H1 (cell line): ENCODE measurements at regions not wholly inside any gene's neighbourhood (a gene's known extent, or its start where the extent isn't known, plus 50 kb on each side); places are given as distances from the start of the nearest gene placed in this dataset.

Experiments
- CTCF ChIA-PET: fragments of 300-600 bp; sonication (Branson Sonifier 250); formaldehyde crosslinking; loops from one replicate; lab custom pipeline; 2021; ENCODE audit not compliant: partially characterized antibody; lab: Charles Lee
- POLR2A ChIA-PET: fragments of 300-600 bp; sonication (Branson Sonifier 250); formaldehyde crosslinking; loops from one replicate; lab custom pipeline; 2021; ENCODE audit warnings: inconsistent platforms; ENCODE audit not compliant: partially characterized antibody; lab: Charles Lee
- DNase-seq, 2 experiments: peaks; one replicate each; pipeline versions ENCODE4 v3.0.0 to v3.0.0-alpha.2; 2010 to 2022; ENCODE audit warnings: low spot score in 2 of 2, low read depth in 1 of 2, mixed read lengths in 1 of 2
- FAIRE-seq: peaks from 2 replicates; lab custom pipeline; 2011; peaks lifted over from hg19 to GRCh38; lab: Jason Lieb, UNC
- H2AFZ ChIP-seq: 2 replicates; pipeline ENCODE4 v1.8.1; 2012; ENCODE audit warnings: low read length, inconsistent platforms
- H2AK5ac ChIP-seq: 2 replicates; pipeline ENCODE4 v1.6.1; 2013; ENCODE audit warnings: low read depth, low read length
- H2BK120ac ChIP-seq: replicated peaks from 2 replicates; pipeline ENCODE3; 2013; ENCODE audit warnings: low read depth, low read length, inconsistent platforms
- H2BK12ac ChIP-seq: 2 replicates; pipeline ENCODE4 v1.6.1; 2013; ENCODE audit warnings: low read depth, low read length
- H2BK15ac ChIP-seq: 2 replicates; pipeline ENCODE4 v1.6.1; 2013; ENCODE audit warnings: low read length
- H2BK20ac ChIP-seq: 2 replicates; pipeline ENCODE4 v1.6.1; 2013; ENCODE audit warnings: low read length
- H2BK5ac ChIP-seq: 2 replicates; pipeline ENCODE4 v1.6.1; 2013; ENCODE audit warnings: low read depth, low read length
- H3K14ac ChIP-seq: 2 replicates; pipeline ENCODE4 v1.6.1; 2013; ENCODE audit warnings: inconsistent platforms; ENCODE audit not compliant: insufficient read length
- H3K18ac ChIP-seq: 2 replicates; pipeline ENCODE4 v1.6.1; 2013; ENCODE audit warnings: low read length; ENCODE audit errors: extremely low read depth
- H3K23ac ChIP-seq: 2 replicates; pipeline ENCODE4 v1.6.1; 2013; ENCODE audit warnings: inconsistent platforms; ENCODE audit not compliant: insufficient read length
- H3K23me2 ChIP-seq: 2 replicates; pipeline ENCODE4 v1.6.1; 2013; ENCODE audit warnings: low read depth, low read length
- H3K27ac ChIP-seq: 2 replicates; pipeline ENCODE4 v1.6.1; 2011; ENCODE audit warnings: low read depth, low read length, inconsistent platforms
- H3K27me3 ChIP-seq, 4 experiments: replicated peaks in 1 of 4; 1 replicate in 1 of 4; 2 replicates in 3 of 4; pipeline versions ENCODE4 v1.6.1 to v1.8.1; 2011 to 2013; ENCODE audit warnings: low read length in 3 of 4, mild to moderate bottlenecking in 3 of 4, inconsistent platforms in 2 of 4, mixed read lengths in 2 of 4, moderate library complexity in 1 of 4; ENCODE audit not compliant: control insufficient read depth in 3 of 4, insufficient read depth in 3 of 4; ENCODE audit errors: extremely low read depth in 1 of 4
- H3K36me3 ChIP-seq, 4 experiments: 2 replicates each; pipeline versions ENCODE4 v1.6.1 to v1.8.1; 2011 to 2013; ENCODE audit warnings: mild to moderate bottlenecking in 4 of 4, low read length in 3 of 4, moderate library complexity in 2 of 4, control low read depth in 1 of 4, inconsistent platforms in 1 of 4; ENCODE audit not compliant: insufficient read depth in 4 of 4, control insufficient read depth in 2 of 4
- H3K4ac ChIP-seq: replicated peaks from 2 replicates; pipeline ENCODE3; 2013; ENCODE audit warnings: low read length, low read depth, mixed read lengths, inconsistent platforms; ENCODE audit not compliant: insufficient read length
- H3K4me1 ChIP-seq, 4 experiments: replicated peaks in 1 of 4; 1 replicate in 1 of 4; 2 replicates in 3 of 4; pipeline versions ENCODE4 v1.6.1 to v1.8.1; 2011 to 2013; ENCODE audit warnings: low read length in 3 of 4, inconsistent platforms in 2 of 4, mixed read lengths in 1 of 4; ENCODE audit not compliant: insufficient read depth in 4 of 4, control insufficient read depth in 3 of 4
- H3K4me2 ChIP-seq, 2 experiments: 2 replicates each; pipeline versions ENCODE4 v1.6.1 to v1.8.1; 2011 to 2013; ENCODE audit warnings: low read depth in 2 of 2, low read length in 2 of 2, control low read depth in 1 of 2, inconsistent platforms in 1 of 2, mild to moderate bottlenecking in 1 of 2; ENCODE audit not compliant: insufficient read depth in 1 of 2
- H3K4me3 ChIP-seq, 4 experiments: fragments of 200-600, 300-600 bp in 1 of 4; sonication (generic), shearing (Covaris generic), sonication (Bioruptor Twin) in 1 of 4; 2 replicates each; pipeline versions ENCODE4 v1.5.1 to v1.8.1; 2011 to 2016; ENCODE audit warnings: low read length in 4 of 4, low read depth in 3 of 4, control low read depth in 2 of 4, inconsistent platforms in 2 of 4, mild to moderate bottlenecking in 2 of 4, mixed read lengths in 1 of 4, moderate library complexity in 1 of 4; ENCODE audit not compliant: insufficient read depth in 2 of 4; ENCODE audit errors: extremely low read depth in 1 of 4
- H3K56ac ChIP-seq: replicated peaks from 2 replicates; pipeline ENCODE3; 2013; ENCODE audit warnings: low read depth, mild to moderate bottlenecking, mixed read lengths, low read length, inconsistent platforms; ENCODE audit not compliant: insufficient read length
- H3K79me1 ChIP-seq: 2 replicates; pipeline ENCODE4 v1.6.1; 2013; ENCODE audit warnings: low read depth, low read length, control low read depth
- H3K79me2 ChIP-seq, 2 experiments: 2 replicates each; pipeline versions ENCODE4 v1.6.1 to v1.8.1; 2012 to 2013; ENCODE audit warnings: low read length in 2 of 2, mild to moderate bottlenecking in 2 of 2, inconsistent platforms in 1 of 2; ENCODE audit not compliant: insufficient read depth in 2 of 2, control insufficient read depth in 1 of 2
- H3K9ac ChIP-seq, 4 experiments: replicated peaks in 1 of 4; 1 replicate in 1 of 4; 2 replicates in 3 of 4; pipeline versions ENCODE4 v1.6.1 to v1.8.1; 2011 to 2013; ENCODE audit warnings: low read depth in 3 of 4, low read length in 3 of 4, control low read depth in 2 of 4, mild to moderate bottlenecking in 2 of 4, moderate library complexity in 2 of 4, inconsistent platforms in 1 of 4; ENCODE audit errors: extremely low read depth in 1 of 4
- H3K9me3 ChIP-seq, 2 experiments: 2 replicates each; pipeline versions ENCODE4 v1.6.1 to v1.8.1; 2012 to 2013; ENCODE audit warnings: mild to moderate bottlenecking in 2 of 2, moderate library complexity in 2 of 2, control low read depth in 1 of 2, inconsistent platforms in 1 of 2, low read depth in 1 of 2, low read length in 1 of 2, mixed read lengths in 1 of 2; ENCODE audit not compliant: insufficient read depth in 2 of 2
- H4K20me1 ChIP-seq, 2 experiments: replicated peaks in 1 of 2; 2 replicates each; pipeline versions ENCODE3 to v1.8.1; 2011 to 2013; ENCODE audit warnings: inconsistent platforms in 2 of 2, low read length in 2 of 2, mild to moderate bottlenecking in 1 of 2; ENCODE audit not compliant: insufficient read depth in 2 of 2, control insufficient read depth in 1 of 2
- H4K5ac ChIP-seq: 2 replicates; pipeline ENCODE4 v1.6.1; 2013; ENCODE audit warnings: low read length, low read depth, mixed read lengths, inconsistent platforms; ENCODE audit not compliant: insufficient read length
- H4K8ac ChIP-seq: 2 replicates; pipeline ENCODE4 v1.8.0; 2013; ENCODE audit warnings: mild to moderate bottlenecking, moderate library complexity, low read length, inconsistent platforms; ENCODE audit not compliant: insufficient read depth; ENCODE audit errors: extremely low read depth
- H4K91ac ChIP-seq: replicated peaks from 2 replicates; pipeline ENCODE3; 2013; ENCODE audit warnings: low read length, mixed read lengths, inconsistent platforms; ENCODE audit not compliant: insufficient read length
- FOSL1 ChIP-seq: IDR thresholded peaks from 2 replicates; pipeline ENCODE4 v1.6.1; 2011; ENCODE audit warnings: mild to moderate bottlenecking, low read depth, low read length, moderate library complexity; ENCODE audit not compliant: insufficient read depth
- JUND ChIP-seq: IDR thresholded peaks from 2 replicates; pipeline ENCODE4 v1.6.1; 2011; ENCODE audit warnings: mild to moderate bottlenecking, improper control_type of control experiment, low read length
- KDM5A ChIP-seq: fragments of 200-600 bp; IDR thresholded peaks from 2 replicates; pipeline ENCODE4 v1.7.1; 2012; ENCODE audit warnings: mild to moderate bottlenecking, low read length, inconsistent platforms, mixed read lengths
- NANOG ChIP-seq: IDR thresholded peaks from 2 replicates; pipeline ENCODE4 v1.6.1; 2011; ENCODE audit warnings: low read length, low read depth, mild to moderate bottlenecking, inconsistent platforms; ENCODE audit not compliant: insufficient read depth, poor library complexity, severe bottlenecking
- RFX5 ChIP-seq: IDR thresholded peaks from 2 replicates; pipeline ENCODE4 v1.6.1; 2011; ENCODE audit warnings: low read depth, low read length, improper control_type of control experiment, borderline replicate concordance
- SP1 ChIP-seq: IDR thresholded peaks from 2 replicates; pipeline ENCODE4 v1.6.1; 2011; ENCODE audit warnings: low read depth, low read length
- TBP ChIP-seq: IDR thresholded peaks from 2 replicates; pipeline ENCODE4 v1.6.1; 2011; ENCODE audit warnings: low read depth, low read length, improper control_type of control experiment
- TEAD4 ChIP-seq: IDR thresholded peaks from 2 replicates; pipeline ENCODE4 v1.6.1; 2012; ENCODE audit warnings: low read depth, low read length, inconsistent platforms, mixed read lengths

GRCh38 chr13:90738881-90739280, 608.6 kb upstream of the MIR17HG start:
- Histone ChIP-seq H3K27ac (no peak overlapping the region), H2BK12ac (no peak overlapping the region), H3K14ac (no peak overlapping the region), H4K8ac (no peak overlapping the region), H3K27me3 (no peaks in the 10 kb centered on the region), H3K23ac (no peak overlapping the region), H3K9me3 (no peaks in the 10 kb centered on the region), H2BK5ac (no peak overlapping the region), H3K36me3 (no peaks in the 10 kb centered on the region), H3K4ac (no peak overlapping the region), H2AFZ (no peak overlapping the region), H4K20me1 (no peaks in the 10 kb centered on the region), H3K9ac (no peak overlapping the region), H3K18ac (no peak overlapping the region), H2BK120ac (no peak overlapping the region), H3K4me1 (no peaks in the 10 kb centered on the region), H3K56ac (no peak overlapping the region), H4K91ac (no peak overlapping the region), H3K79me2 (no peaks in the 10 kb centered on the region), H3K23me2 (no peaks in the 10 kb centered on the region), H3K4me2 (no peak overlapping the region), H2AK5ac (no peak overlapping the region), H4K5ac (no peak overlapping the region), H2BK15ac (no peak overlapping the region), H2BK20ac (no peak overlapping the region), H3K4me3 (no peak overlapping the region), H3K79me1 (no peaks in the 10 kb centered on the region)
- DNase-seq (no peak), FAIRE-seq (no peak)
- TF ChIP-seq TBP (no peak), TEAD4 (no peak), RFX5 (no peak), FOSL1 (no peak), JUND (no peak), KDM5A (no peak), SP1 (no peak), NANOG (no peak)
- ChIA-PET POLR2A (no interaction called here), CTCF (interaction anchor here (2.0 kb wide), 1 partner anchor 128 kb away, joined by 7 read pairs; no protein-coding TSS in a partner anchor)
